CD14-positive monocyte (primary cell): ENCODE measurements at regions not wholly inside any gene's neighbourhood (a gene's known extent, or its start where the extent isn't known, plus 50 kb on each side); places are given as distances from the start of the nearest gene placed in this dataset.

Experiments used
- DNase-seq, 3 donors: peaks; one replicate each; pipeline ENCODE4 v3.0.0-alpha.2; 2011 to 2022
- H2AFZ ChIP-seq: 2 replicates; pipeline ENCODE4 v1.6.0; 2012; ENCODE audit warnings: mild to moderate bottlenecking, low read depth, low read length, inconsistent platforms; ENCODE audit not compliant: insufficient read depth, poor library complexity, severe bottlenecking
- H3K27ac ChIP-seq, 2 donors: 1 replicate in 1 of 2; 2 replicates in 1 of 2; pipeline ENCODE4 v1.5.1; 2012 to 2013; ENCODE audit warnings: low read length in 2 of 2, control low read depth in 1 of 2, inconsistent platforms in 1 of 2, low read depth in 1 of 2, mild to moderate bottlenecking in 1 of 2
- H3K27me3 ChIP-seq, 2 donors: one replicate each; pipeline versions ENCODE4 v1.6.0 to v1.6.1; 2011 to 2013; ENCODE audit warnings: low read length in 2 of 2; ENCODE audit not compliant: control insufficient read depth in 2 of 2, insufficient read depth in 2 of 2
- H3K36me3 ChIP-seq, 2 donors: replicated peaks in 1 of 2; 1 replicate in 1 of 2; 2 replicates in 1 of 2; pipeline versions ENCODE4 v1.5.1 to v1.6.1; 2012 to 2013; ENCODE audit warnings: low read length in 2 of 2, control low read depth in 1 of 2, inconsistent platforms in 1 of 2, mild to moderate bottlenecking in 1 of 2; ENCODE audit not compliant: insufficient read depth in 2 of 2, control insufficient read depth in 1 of 2
- H3K4me1 ChIP-seq, 2 donors: 1 replicate in 1 of 2; 2 replicates in 1 of 2; pipeline versions ENCODE4 v1.5.1 to v1.6.1; 2012 to 2013; ENCODE audit warnings: low read length in 2 of 2, control low read depth in 1 of 2, inconsistent platforms in 1 of 2, mild to moderate bottlenecking in 1 of 2, moderate library complexity in 1 of 2; ENCODE audit not compliant: insufficient read depth in 2 of 2, control insufficient read depth in 1 of 2
- H3K4me2 ChIP-seq: replicated peaks from 2 replicates; pipeline ENCODE3; 2012; ENCODE audit warnings: low read length, moderate library complexity, mild to moderate bottlenecking; ENCODE audit not compliant: poor library complexity, severe bottlenecking; ENCODE audit errors: extremely low read depth
- H3K4me3 ChIP-seq, 3 experiments: fragments of 200-600 bp in 1 of 3; sonication (generic) in 1 of 3; replicated peaks in 1 of 3; 1 replicate in 2 of 3; 2 replicates in 1 of 3; pipeline ENCODE4 v1.5.1; 2011 to 2013; ENCODE audit warnings: low read length in 3 of 3, mild to moderate bottlenecking in 3 of 3, control low read depth in 2 of 3, low read depth in 2 of 3, inconsistent platforms in 1 of 3, moderate library complexity in 1 of 3
- H3K79me2 ChIP-seq: 2 replicates; pipeline ENCODE4 v1.6.0; 2012; ENCODE audit warnings: mild to moderate bottlenecking, control low read depth, inconsistent platforms, low read length, moderate library complexity; ENCODE audit not compliant: insufficient read depth
- H3K9ac ChIP-seq: 2 replicates; pipeline ENCODE4 v1.6.0; 2017; ENCODE audit warnings: low read length, mild to moderate bottlenecking; ENCODE audit not compliant: insufficient read depth, poor library complexity, severe bottlenecking
- H3K9me3 ChIP-seq, 2 donors: replicated peaks in 1 of 2; 1 replicate in 1 of 2; 2 replicates in 1 of 2; pipeline versions ENCODE4 v1.5.1 to v1.6.1; 2012 to 2013; ENCODE audit warnings: low read length in 2 of 2, control low read depth in 1 of 2; ENCODE audit not compliant: control insufficient read depth in 1 of 2, insufficient read depth in 1 of 2
- H4K20me1 ChIP-seq: 2 replicates; pipeline ENCODE4 v1.6.0; 2012; ENCODE audit warnings: mild to moderate bottlenecking, low read length, control low read depth, moderate library complexity; ENCODE audit not compliant: insufficient read depth
- H3K27ac Mint-ChIP-seq, 7 donors: one replicate each; pipeline ENCODE4 v1.8.0; 2020; ENCODE audit warnings: mild to moderate bottlenecking in 7 of 7, mixed read lengths in 7 of 7, moderate library complexity in 6 of 7, inconsistent platforms in 2 of 7
- H3K27me3 Mint-ChIP-seq, 3 donors: one replicate each; pipeline ENCODE4 v1.8.0; 2021 to 2022; ENCODE audit warnings: low read depth in 3 of 3, mild to moderate bottlenecking in 3 of 3, mixed read lengths in 3 of 3, moderate library complexity in 3 of 3, inconsistent platforms in 1 of 3
- H3K36me3 Mint-ChIP-seq, 2 donors: one replicate each; pipeline ENCODE4 v1.8.0; 2020; ENCODE audit warnings: mixed read lengths in 2 of 2, inconsistent platforms in 1 of 2, mild to moderate bottlenecking in 1 of 2
- H3K4me1 Mint-ChIP-seq: one replicate; pipeline ENCODE4 v1.8.0; 2020; ENCODE audit warnings: mild to moderate bottlenecking, mixed read lengths
- H3K4me3 Mint-ChIP-seq, 2 donors: one replicate each; pipeline ENCODE4 v1.8.0; 2020; ENCODE audit warnings: mild to moderate bottlenecking in 2 of 2, mixed read lengths in 2 of 2, moderate library complexity in 1 of 2
- H3K9me3 Mint-ChIP-seq, 7 donors: one replicate each; pipeline ENCODE4 v1.8.0; 2020 to 2022; ENCODE audit warnings: mixed read lengths in 7 of 7, mild to moderate bottlenecking in 6 of 7, moderate library complexity in 6 of 7, inconsistent platforms in 2 of 7
- CTCF ChIP-seq: fragments of 200-600 bp; IDR thresholded peaks from one replicate; pipeline ENCODE4 v1.8.0; 2022; ENCODE audit warnings: antibody characterized with exemption, mild to moderate bottlenecking
- WGBS: methylation state at CpG from one replicate; pipeline ENCODE4 v1.1.5; 2013; ENCODE audit warnings: missing lambda C conversion rate; ENCODE audit not compliant: insufficient coverage; 5-methylcytosine and 5-hydroxymethylcytosine counted together
- intact Hi-C, 2 donors: fragments of 100-400 bp; cut with micrococcal nuclease; formaldehyde crosslinking; loops; one replicate each; pipeline versions ENCODE4 v1.15.0 to v1.15.1; 2023

- H4K20me1 ChIP-seq: no peaks in the 10 kb centered on the region
- no peak overlapping the region for H3K9ac ChIP-seq
- intact Hi-C loops: no loop called here
- no peak for TF ChIP-seq CTCF
- H3K4me2 ChIP-seq: no peak overlapping the region
- H3K36me3 Mint-ChIP-seq: no peaks in the 10 kb centered on the region
- no peaks in the 10 kb centered on the region for H3K4me1 Mint-ChIP-seq
- WGBS: 90% methylated on average over 14 of the region's 15 CpGs
- H3K27ac Mint-ChIP-seq: no peak overlapping the region
- no peak overlapping the region for H2AFZ ChIP-seq
- H3K27ac ChIP-seq: no peak overlapping the region
- H3K9me3 Mint-ChIP-seq: peaks cover 0 to 5% (median 0%) of the 10 kb centered on the region in 7 donors
- H3K27me3 ChIP-seq: no peaks in the 10 kb centered on the region
- H3K36me3 ChIP-seq: no peaks in the 10 kb centered on the region
- no peaks in the 10 kb centered on the region for H3K4me1 ChIP-seq
- DNase-seq: no peak
- H3K27me3 Mint-ChIP-seq: peaks cover 0 to 2% (median 0%) of the 10 kb centered on the region in 3 donors
- no peak overlapping the region for H3K4me3 Mint-ChIP-seq
- no peaks in the 10 kb centered on the region for H3K9me3 ChIP-seq
- H3K4me3 ChIP-seq: no peak overlapping the region
- no peaks in the 10 kb centered on the region for H3K79me2 ChIP-seq
These were observed 314.9 kb downstream of the EIPR1 start for GRCh38 chr2:3062476-3063260.

DNA sequence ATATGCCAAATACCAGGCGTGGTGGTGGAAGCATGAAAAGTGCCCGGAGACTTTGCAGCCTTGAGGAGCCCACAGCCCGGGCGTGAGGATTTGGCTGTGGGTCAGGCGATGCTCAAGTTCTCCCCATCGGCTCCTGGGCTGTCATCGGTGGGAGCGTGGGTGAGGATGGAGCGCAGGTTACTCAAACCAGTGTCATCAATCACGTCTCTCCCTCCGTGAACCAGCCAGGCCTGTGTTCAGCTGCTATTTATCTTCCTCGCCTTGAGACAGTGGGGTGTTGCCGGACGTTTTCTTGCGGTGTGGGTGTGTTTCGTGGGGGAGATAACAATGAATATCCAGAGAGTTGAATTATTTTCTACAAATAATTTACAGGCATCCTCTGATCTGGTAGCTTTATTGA is 317.6 kb downstream of the EIPR1 start:
- Histone ChIP-seq H2AFZ (no peak overlapping the region), H3K9me3 (no peaks in the 10 kb centered on the region), H3K79me2 (no peaks in the 10 kb centered on the region), H3K4me1 (no peaks in the 10 kb centered on the region), H3K4me3 (no peak overlapping the region), H3K4me2 (no peak overlapping the region), H3K27me3 (no peaks in the 10 kb centered on the region), H3K27ac (no peak overlapping the region), H3K9ac (no peak overlapping the region), H4K20me1 (no peaks in the 10 kb centered on the region), H3K36me3 (no peaks in the 10 kb centered on the region)
- Mint-ChIP-seq H3K4me1 (peaks cover 3% of the 10 kb centered on the region), H3K4me3 (no peak overlapping the region), H3K36me3 (no peaks in the 10 kb centered on the region), H3K9me3 (peaks cover 0 to 9% (median 3%) of the 10 kb centered on the region in 7 donors), H3K27ac (no peak overlapping the region), H3K27me3 (peaks cover 0 to 2% (median 0%) of the 10 kb centered on the region in 3 donors)
- intact Hi-C loops: no loop called here
- no peak for TF ChIP-seq CTCF
- no peak for DNase-seq
- 83% methylated on average over 6 of the region's 16 CpGs for WGBS
